Stimulated activated CD8-positive, alpha-beta memory T cell treated with anti-CD3 and anti-CD28 coated beads, Interleukin-2, amount 100 ng/mL, for 48 hours (primary cell): ENCODE measurements at regions not wholly inside any gene's neighbourhood (a gene's known extent, or its start where the extent isn't known, plus 50 kb on each side); places are given as distances from the start of the nearest gene placed in this dataset.
"Not testable (repeated sequence)": the region's sequence is repeated elsewhere in the genome, so short reads cannot be mapped to it uniquely, and the experiment has no call there.

Experiments
- DNase-seq, 2 donors: peaks; one replicate each; pipeline ENCODE4 v3.0.0-alpha.2; 2020; ENCODE audit warnings: low read depth in 2 of 2

- no peak for DNase-seq
Measured at GRCh38 chr14:55897031-55897430, 221.2 kb upstream of the PELI2 start.

GRCh38 chr14:55898938-55899337 is 219.3 kb upstream of the PELI2 start:
- no peak for DNase-seq

GRCh38 chr14:55899531-55899930 is 218.7 kb upstream of the PELI2 start:
- no peak for DNase-seq

GRCh38 chr14:55900749-55901148 is 217.5 kb upstream of the PELI2 start:
- no peak for DNase-seq

- no peak for DNase-seq
Measured at GRCh38 chr14:55901291-55901690, 216.9 kb upstream of the PELI2 start.

GRCh38 chr14:55902241-55902640 is 216.0 kb upstream of the PELI2 start:
- no peak for DNase-seq

- DNase-seq = no peak
Measured at GRCh38 chr14:55904086-55904485, 214.1 kb upstream of the PELI2 start.

GRCh38 chr14:55908106-55908505 is 210.1 kb upstream of the PELI2 start:
- no peak for DNase-seq

GRCh38 chr14:55909879-55910278 is 208.3 kb upstream of the PELI2 start:
- DNase-seq = no peak

GRCh38 chr14:55910601-55911243 is 207.5 kb upstream of the PELI2 start:
- no peak for DNase-seq

GRCh38 chr14:55911776-55912175 is 206.4 kb upstream of the PELI2 start:
- no peak for DNase-seq

GRCh38 chr14:55912344-55912743 is 205.9 kb upstream of the PELI2 start:
- no peak for DNase-seq

GRCh38 chr14:55913324-55914025 is 204.7 kb upstream of the PELI2 start:
- no peak for DNase-seq

GRCh38 chr14:55914771-55915170 is 203.4 kb upstream of the PELI2 start:
- DNase-seq = no peak

GRCh38 chr14:55915456-55915855 is 202.8 kb upstream of the PELI2 start:
- DNase-seq = no peak

GRCh38 chr14:55919800-55920199 is 198.4 kb upstream of the PELI2 start:
- not testable (repeated sequence) for DNase-seq

- no peak for DNase-seq
Measured at GRCh38 chr14:55921511-55921910, 196.7 kb upstream of the PELI2 start.

- DNase-seq = no peak
Measured at GRCh38 chr14:55926007-55926406, 192.2 kb upstream of the PELI2 start.

GRCh38 chr14:55927028-55927427 is 191.2 kb upstream of the PELI2 start:
- DNase-seq = no peak

- DNase-seq = no peak
Measured at GRCh38 chr14:55928276-55928675, 189.9 kb upstream of the PELI2 start.

- no peak for DNase-seq
Measured at GRCh38 chr14:55929136-55929535, 189.1 kb upstream of the PELI2 start.

- no peak for DNase-seq
Measured at GRCh38 chr14:55930016-55930784, 188.0 kb upstream of the PELI2 start.

- no peak for DNase-seq
Measured at GRCh38 chr14:55936691-55937090, 181.5 kb upstream of the PELI2 start.
